Stimulated activated memory B cell treated with anti-CD40 and anti-IgM and Interleukin-4, amounts not matched to agents 10 μg/mL and 1 μg/mL and 100 μg/mL, for 72 hours (primary cell): ENCODE measurements at regions not wholly inside any gene's neighbourhood (a gene's known extent, or its start where the extent isn't known, plus 50 kb on each side); places are given as distances from the start of the nearest gene placed in this dataset.

ENCODE experiments used
- ATAC-seq: fragments of 150-1000 bp; cut with Tn5 transposase; 2 replicates; pipeline ENCODE4 v1.10.0; 2021
- H3K27ac Mint-ChIP-seq: one replicate; pipeline ENCODE4 v1.8.0; 2022; ENCODE audit warnings: mild to moderate bottlenecking, mixed read lengths
- H3K27me3 Mint-ChIP-seq: one replicate; pipeline ENCODE4 v1.8.0; 2022; ENCODE audit warnings: mixed read lengths
- H3K36me3 Mint-ChIP-seq: one replicate; pipeline ENCODE4 v1.8.0; 2022; ENCODE audit warnings: mixed read lengths
- H3K4me1 Mint-ChIP-seq: one replicate; pipeline ENCODE4 v1.8.0; 2022; ENCODE audit warnings: mixed read lengths
- H3K4me3 Mint-ChIP-seq: one replicate; pipeline ENCODE4 v1.8.0; 2022; ENCODE audit warnings: mild to moderate bottlenecking, moderate library complexity, mixed read lengths
- H3K9me3 Mint-ChIP-seq: one replicate; pipeline ENCODE4 v1.8.0; 2022; ENCODE audit warnings: mixed read lengths

DNA sequence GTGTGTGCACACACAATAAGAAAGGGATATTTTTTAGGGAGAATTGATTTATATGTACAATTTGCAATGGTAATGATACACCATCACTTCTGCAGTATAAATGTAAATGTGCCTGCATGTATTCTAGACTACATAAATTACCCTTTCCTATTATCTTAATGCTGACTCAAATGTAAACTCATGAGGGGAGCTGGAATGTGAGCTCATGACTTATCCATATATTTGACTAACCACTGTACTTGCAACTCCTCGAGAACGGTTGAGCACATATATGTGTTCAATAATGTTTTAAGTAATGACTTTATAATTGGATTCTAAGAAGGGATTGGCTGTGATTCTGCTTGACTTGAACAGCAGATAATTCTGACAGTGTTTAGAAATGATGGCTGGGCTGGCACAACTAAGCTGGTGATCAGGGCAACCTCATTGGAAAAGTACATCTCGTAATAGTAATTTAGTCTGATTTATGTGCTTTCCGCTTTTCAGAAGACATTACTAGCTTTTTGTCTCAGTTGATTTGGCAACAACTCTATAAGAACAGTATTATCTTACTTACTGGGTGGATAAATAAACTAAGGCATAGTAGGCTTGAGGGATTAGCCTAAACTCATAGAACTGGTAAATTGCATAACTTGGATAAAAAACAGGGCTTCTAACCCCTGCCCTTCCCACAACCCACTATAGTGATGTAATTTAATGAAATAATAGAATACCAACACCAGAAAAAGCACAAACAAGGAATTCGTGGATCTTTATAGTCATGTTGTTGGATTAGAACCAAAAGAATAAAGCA is 130.2 kb upstream of the SPEF2 start:
- no peak for ATAC-seq
- no peak overlapping the region for H3K27ac Mint-ChIP-seq

DNA sequence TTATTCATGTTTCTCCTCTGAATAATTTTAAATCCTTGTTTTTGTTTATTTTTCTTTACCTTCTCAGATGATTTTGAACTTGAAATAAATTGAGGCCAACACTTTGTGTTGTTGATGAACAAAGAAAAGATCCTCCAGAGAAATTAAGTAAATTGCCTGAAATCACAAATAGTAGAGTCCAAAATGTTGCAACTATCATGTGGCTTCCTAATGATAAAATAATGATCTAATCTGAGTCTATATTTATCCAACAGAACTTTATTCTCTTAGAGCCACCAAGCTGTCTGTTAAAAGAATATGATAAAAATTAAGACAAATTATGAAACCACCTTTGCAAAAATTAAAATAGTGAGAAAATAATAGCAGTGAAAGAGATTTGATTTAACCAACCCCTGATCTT is 132.2 kb upstream of the SPEF2 start:
- no peak for ATAC-seq

More for the DNA sequence above, 130.2 kb upstream of the SPEF2 start:
- no peaks in the 10 kb centered on the region for H3K4me1 Mint-ChIP-seq
- no peaks in the 10 kb centered on the region for H3K27me3 Mint-ChIP-seq
- no peaks in the 10 kb centered on the region for H3K36me3 Mint-ChIP-seq
- H3K4me3 Mint-ChIP-seq: no peak overlapping the region
- H3K9me3 Mint-ChIP-seq: no peaks in the 10 kb centered on the region

DNA sequence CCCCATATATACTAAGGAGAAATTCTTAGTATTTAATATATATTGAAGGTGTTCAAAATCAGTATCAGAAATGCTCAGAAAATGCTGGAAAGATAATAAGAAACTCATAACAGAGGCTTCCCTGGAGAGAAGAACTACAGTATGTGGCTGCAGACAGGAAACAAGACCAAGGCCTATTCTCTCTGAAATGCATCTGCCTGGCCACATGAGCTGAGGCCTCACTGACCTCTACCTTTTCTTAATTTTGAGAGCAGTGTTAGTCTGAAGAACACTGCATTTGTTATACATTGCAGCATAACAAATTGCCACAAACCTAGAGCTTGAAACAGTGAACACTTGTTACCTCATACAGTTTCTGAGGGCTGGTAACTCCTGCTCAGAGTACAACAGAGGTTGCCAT is 133.4 kb upstream of the SPEF2 start:
- Mint-ChIP-seq H3K36me3 (no peaks in the 10 kb centered on the region), H3K9me3 (no peaks in the 10 kb centered on the region)
- ATAC-seq: peak; percentile 50

More for the DNA sequence above, 132.2 kb upstream of the SPEF2 start:
- Mint-ChIP-seq H3K4me3 (no peak overlapping the region), H3K9me3 (no peaks in the 10 kb centered on the region), H3K36me3 (no peaks in the 10 kb centered on the region), H3K27ac (no peak overlapping the region), H3K27me3 (no peaks in the 10 kb centered on the region), H3K4me1 (no peaks in the 10 kb centered on the region)

DNA sequence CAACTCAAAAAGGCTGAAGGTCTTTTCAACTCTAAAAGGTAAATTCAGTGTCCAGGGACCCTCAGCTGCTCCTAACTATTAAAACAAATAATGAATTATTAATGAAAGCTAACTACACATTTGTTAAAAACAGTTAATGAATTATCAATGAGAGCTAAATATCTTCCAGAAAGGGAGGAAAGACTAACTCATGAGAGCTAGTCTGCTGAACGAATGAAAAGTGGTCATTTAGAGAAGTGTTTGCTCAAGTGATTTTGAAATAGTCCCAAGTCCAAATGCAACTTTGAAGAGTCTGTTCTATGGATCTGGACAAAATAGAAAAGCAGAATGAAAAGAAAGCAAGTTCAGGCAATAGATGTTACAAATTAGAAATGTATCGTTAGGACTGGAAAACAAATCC is 133.9 kb upstream of the SPEF2 start:
- peaks cover 6% of the 10 kb centered on the region for H3K4me1 Mint-ChIP-seq
- no peak overlapping the region for H3K27ac Mint-ChIP-seq
- H3K36me3 Mint-ChIP-seq: no peaks in the 10 kb centered on the region
- H3K9me3 Mint-ChIP-seq: no peaks in the 10 kb centered on the region
- no peak overlapping the region for H3K4me3 Mint-ChIP-seq
- no peaks in the 10 kb centered on the region for H3K27me3 Mint-ChIP-seq
- no peak for ATAC-seq

More for the DNA sequence above, 133.4 kb upstream of the SPEF2 start:
- no peak overlapping the region for H3K4me3 Mint-ChIP-seq
- no peaks in the 10 kb centered on the region for H3K27me3 Mint-ChIP-seq
- H3K4me1 Mint-ChIP-seq: peaks cover 3% of the 10 kb centered on the region
- no peak overlapping the region for H3K27ac Mint-ChIP-seq

DNA sequence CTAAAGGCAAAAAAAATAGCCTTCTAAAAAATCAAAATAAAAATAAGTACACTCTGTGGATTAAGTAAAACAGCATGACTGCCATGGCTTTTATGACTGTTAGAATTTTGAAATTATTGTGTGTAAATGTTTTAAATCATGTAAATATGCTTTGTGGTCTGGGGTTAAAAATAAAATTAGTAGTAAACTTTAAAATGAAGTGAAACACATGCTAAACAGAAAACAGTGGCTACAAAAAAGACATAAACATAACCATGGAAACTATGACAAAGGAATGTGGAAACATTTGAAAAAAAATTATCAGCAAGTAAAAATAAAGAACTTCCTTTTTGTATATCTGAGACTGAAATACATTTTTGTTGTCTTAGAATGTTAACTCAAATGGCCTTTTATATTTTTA is 134.5 kb upstream of the SPEF2 start:
- Mint-ChIP-seq H3K36me3 (no peaks in the 10 kb centered on the region), H3K27me3 (no peaks in the 10 kb centered on the region), H3K27ac (no peak overlapping the region), H3K4me1 (peaks cover 6% of the 10 kb centered on the region), H3K4me3 (no peak overlapping the region), H3K9me3 (no peaks in the 10 kb centered on the region)
- ATAC-seq: no peak

DNA sequence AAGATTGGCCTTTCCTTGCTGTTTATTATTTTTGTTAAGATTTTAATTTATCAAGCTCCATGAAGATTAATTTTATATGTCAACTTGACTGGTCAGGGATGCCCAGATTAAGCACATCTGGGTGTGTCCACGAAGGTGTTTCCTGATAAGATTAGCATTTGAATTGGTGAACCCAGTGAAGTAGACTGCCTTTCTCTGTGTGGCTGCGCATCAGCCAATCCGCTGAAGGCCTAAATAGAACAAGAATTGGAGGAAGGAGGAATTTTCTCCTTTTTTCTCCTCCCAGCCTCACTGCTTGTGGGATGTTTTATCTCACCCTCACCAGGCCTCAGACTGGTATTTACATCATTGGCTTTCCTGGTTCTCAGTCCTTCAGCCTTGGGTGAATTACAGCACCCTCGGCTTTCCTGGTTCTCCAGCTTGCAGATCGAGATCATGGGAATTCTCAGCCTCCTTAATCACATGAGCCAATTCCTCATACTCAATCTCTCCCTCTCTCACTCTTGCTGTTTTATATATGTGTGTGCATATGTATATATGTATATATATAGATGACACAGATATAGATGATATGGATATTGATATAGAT is 135.4 kb upstream of the SPEF2 start:
- H3K27me3 Mint-ChIP-seq: no peaks in the 10 kb centered on the region
- no peaks in the 10 kb centered on the region for H3K9me3 Mint-ChIP-seq
- H3K4me3 Mint-ChIP-seq: no peak overlapping the region
- H3K36me3 Mint-ChIP-seq: no peaks in the 10 kb centered on the region
- ATAC-seq: no peak
- peaks cover 6% of the 10 kb centered on the region for H3K4me1 Mint-ChIP-seq
- H3K27ac Mint-ChIP-seq: no peak overlapping the region

DNA sequence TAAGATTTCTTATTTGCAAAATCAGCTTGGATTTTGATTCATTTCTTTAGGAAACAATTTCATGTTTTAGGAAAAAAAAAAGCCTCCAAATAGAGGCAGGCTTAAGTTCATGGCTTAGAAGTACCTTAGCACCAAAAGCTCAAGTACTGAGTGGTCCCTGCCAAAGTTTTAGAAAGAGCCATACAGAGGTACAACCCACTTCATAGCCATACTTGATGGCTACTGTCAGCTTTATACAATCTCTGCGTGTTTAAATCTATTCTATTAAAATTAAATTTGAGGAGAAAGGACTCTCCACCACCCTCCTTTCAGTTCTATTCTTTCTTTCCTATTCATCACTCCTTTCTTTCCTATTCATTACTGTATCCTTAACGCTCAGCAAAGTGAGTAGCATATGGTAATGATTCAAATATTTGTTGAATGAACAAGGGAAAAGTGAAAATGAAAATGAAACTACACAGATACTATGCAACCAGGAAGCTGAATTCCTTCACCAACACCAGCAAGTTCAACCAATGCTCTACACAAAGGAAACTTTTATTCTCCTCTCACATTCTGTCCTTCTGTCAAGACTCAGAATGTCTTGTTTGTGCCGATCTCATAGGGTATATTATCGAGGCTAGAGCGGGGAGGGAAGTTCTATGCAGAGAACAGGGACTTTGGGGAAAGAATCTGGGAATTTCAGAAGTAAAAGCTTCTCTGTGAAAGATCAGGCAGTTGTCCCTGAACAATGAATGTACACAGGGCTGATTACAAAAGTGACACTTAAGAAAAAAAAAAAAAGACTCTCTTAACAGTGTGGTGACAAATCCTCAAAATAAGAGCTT is 138.6 kb upstream of the SPEF2 start:
- no peaks in the 10 kb centered on the region for H3K36me3 Mint-ChIP-seq
- H3K27me3 Mint-ChIP-seq: no peaks in the 10 kb centered on the region
- peak overlapping the region; percentile 73 for H3K27ac Mint-ChIP-seq

DNA sequence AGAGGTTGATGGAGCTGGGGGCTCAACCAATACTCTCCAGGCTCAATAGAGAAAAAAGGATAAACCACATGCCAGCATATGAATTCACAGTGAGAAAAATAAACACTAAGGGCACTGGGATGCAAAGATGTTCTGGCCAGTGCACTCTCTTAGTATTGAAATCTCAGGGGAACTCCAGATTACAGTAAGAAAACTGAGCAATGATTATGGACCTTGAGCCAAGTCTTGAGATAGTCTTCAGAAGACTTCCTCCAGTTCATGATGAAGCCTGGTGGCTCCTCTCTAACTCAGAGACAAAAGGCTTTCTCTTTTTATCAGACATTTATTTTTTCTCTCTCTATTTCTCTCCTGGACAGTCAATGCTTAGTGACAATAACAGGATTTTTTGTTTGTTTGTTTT is 139.8 kb upstream of the SPEF2 start:
- no peak for ATAC-seq
- no peaks in the 10 kb centered on the region for H3K27me3 Mint-ChIP-seq

More for the DNA sequence above, 138.6 kb upstream of the SPEF2 start:
- no peaks in the 10 kb centered on the region for H3K9me3 Mint-ChIP-seq
- peak overlapping the region; percentile 54 for H3K4me3 Mint-ChIP-seq
- peaks cover 6% of the 10 kb centered on the region for H3K4me1 Mint-ChIP-seq
- no peak for ATAC-seq

DNA sequence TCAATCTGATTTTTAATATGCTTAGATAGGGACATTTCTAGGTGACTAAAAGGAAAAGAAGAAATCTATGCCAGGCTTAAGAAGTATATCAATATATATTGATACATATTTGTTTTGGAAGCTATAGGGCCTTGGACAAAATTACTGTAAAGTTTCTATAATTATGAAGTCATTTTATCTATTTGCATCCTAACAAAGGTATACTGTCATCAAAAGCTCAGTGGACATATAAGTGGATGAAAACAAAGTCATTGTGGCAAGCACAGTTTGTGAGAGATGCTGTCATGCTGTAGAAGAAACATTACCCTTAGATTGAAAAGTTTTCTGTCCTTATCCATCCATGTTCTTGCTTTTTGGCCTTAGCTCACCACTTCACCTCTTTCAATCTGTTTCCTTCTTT is 140.3 kb upstream of the SPEF2 start:
- H3K27ac Mint-ChIP-seq: no peak overlapping the region
- ATAC-seq: no peak
- H3K4me3 Mint-ChIP-seq: no peak overlapping the region
- no peaks in the 10 kb centered on the region for H3K36me3 Mint-ChIP-seq
- H3K27me3 Mint-ChIP-seq: no peaks in the 10 kb centered on the region
- no peaks in the 10 kb centered on the region for H3K9me3 Mint-ChIP-seq
- H3K4me1 Mint-ChIP-seq: peaks cover 6% of the 10 kb centered on the region

More for the DNA sequence above, 139.8 kb upstream of the SPEF2 start:
- Mint-ChIP-seq H3K4me1 (peaks cover 6% of the 10 kb centered on the region), H3K27ac (no peak overlapping the region), H3K36me3 (no peaks in the 10 kb centered on the region), H3K4me3 (no peak overlapping the region), H3K9me3 (no peaks in the 10 kb centered on the region)

DNA sequence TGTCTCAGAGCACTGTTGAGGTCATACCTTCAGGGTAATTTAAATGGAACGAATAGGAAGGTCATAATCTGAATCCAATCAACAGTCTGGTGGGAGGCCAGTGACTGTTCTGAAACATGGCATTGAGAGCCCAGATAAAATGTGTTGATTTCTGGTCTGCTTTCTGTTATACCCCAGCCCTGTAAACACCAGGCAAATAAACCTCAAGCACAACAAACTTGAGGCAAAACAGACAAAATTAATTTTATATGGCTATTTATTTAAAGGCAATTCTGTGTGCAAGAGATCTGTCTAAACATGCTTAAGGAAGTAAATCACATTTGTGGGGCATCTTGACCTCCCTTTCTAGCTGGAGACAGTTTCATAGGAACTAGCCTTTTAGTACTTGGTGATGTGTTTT is 140.9 kb upstream of the SPEF2 start:
- Mint-ChIP-seq H3K27ac (no peak overlapping the region), H3K27me3 (no peaks in the 10 kb centered on the region), H3K4me3 (no peak overlapping the region), H3K9me3 (no peaks in the 10 kb centered on the region), H3K4me1 (peaks cover 6% of the 10 kb centered on the region), H3K36me3 (no peaks in the 10 kb centered on the region)
- ATAC-seq: no peak

DNA sequence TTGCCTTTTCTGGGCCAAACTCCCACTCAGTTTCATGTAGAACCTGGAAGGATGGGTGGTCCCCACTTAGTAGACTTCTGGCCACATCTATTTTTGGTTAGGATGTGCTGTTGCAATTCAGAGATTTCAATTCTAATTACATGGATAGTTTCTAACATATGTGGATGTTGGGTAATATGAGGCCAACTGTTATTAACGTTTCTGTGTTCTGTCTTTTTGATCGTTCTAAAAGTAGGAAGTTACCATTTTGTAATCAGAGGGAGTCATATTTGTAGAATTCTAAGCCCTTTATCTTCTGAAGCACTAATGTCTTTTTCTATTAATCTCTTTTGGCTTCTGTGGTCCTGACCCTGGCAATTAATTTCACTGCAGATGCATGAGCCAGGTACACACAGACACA is 141.6 kb upstream of the SPEF2 start:
- H3K9me3 Mint-ChIP-seq: no peaks in the 10 kb centered on the region
- ATAC-seq: no peak
- no peak overlapping the region for H3K27ac Mint-ChIP-seq
- peaks cover 6% of the 10 kb centered on the region for H3K4me1 Mint-ChIP-seq
- H3K36me3 Mint-ChIP-seq: no peaks in the 10 kb centered on the region
- no peaks in the 10 kb centered on the region for H3K27me3 Mint-ChIP-seq
- H3K4me3 Mint-ChIP-seq: no peak overlapping the region

DNA sequence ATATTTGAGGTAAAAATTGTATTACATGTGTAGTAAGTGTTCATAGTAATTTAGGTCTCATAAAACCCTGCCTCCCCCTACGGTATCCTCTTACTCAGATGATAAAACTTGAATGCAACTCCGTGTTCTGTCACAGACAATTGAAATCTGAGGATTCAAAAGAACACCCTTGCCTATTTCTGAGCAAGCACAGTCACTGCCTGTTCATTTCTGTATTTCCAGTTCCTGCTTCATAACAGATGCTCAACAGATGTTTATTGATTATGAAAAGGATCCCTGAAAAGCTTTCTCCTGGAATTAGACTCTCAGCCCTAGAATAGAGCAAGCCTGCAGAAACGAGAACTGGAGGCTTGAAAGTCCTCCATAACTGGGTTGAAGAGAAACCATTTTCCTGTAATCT is 144.1 kb upstream of the SPEF2 start:
- Mint-ChIP-seq H3K36me3 (no peaks in the 10 kb centered on the region), H3K4me3 (no peak overlapping the region), H3K27ac (no peak overlapping the region), H3K27me3 (no peaks in the 10 kb centered on the region), H3K4me1 (no peaks in the 10 kb centered on the region), H3K9me3 (no peaks in the 10 kb centered on the region)
- ATAC-seq: no peak

DNA sequence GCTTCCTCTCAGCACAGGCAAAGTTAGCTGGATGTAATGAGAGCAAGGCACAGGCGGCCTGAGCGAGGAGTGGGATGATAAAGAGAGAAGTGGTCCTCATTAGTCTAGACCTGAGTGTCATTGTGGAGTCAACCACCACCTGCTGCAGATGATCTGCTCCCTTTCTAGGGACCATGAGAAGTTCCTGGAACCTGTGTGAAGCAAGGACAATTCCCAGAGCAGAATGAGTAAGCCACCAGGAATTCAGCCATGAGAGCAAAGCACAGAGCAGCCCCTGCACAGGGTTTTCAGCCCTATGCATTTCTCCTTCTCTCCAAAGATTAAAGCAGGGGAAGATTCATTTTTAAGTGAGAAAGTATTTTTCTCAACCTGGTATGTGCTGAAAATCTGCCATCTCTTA is 146.8 kb upstream of the SPEF2 start:
- Mint-ChIP-seq H3K4me3 (no peak overlapping the region), H3K9me3 (no peaks in the 10 kb centered on the region), H3K27ac (no peak overlapping the region), H3K27me3 (no peaks in the 10 kb centered on the region), H3K4me1 (no peaks in the 10 kb centered on the region), H3K36me3 (no peaks in the 10 kb centered on the region)
- no peak for ATAC-seq

DNA sequence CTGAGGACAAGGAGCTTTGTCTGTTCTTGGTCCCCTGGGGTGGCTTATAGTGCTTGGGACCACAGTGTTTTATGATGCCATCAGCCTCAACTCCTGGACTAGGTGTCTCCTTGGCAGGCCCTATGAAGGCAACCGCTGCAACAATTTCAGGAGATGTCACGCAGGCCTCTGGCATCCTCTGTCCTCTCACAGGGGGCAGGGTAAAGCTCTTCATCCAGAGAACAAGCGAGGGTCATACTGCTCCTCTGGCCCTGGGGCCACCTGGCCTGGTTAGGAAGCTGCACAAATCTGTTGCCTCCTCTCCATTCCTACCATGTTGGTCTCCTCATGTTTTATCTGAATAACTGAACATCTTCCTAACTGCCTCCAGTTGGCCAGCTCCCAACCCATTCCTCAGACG is 148.9 kb upstream of the SPEF2 start:
- Mint-ChIP-seq H3K36me3 (no peaks in the 10 kb centered on the region), H3K4me3 (no peak overlapping the region), H3K27ac (no peak overlapping the region), H3K9me3 (no peaks in the 10 kb centered on the region), H3K4me1 (no peaks in the 10 kb centered on the region), H3K27me3 (no peaks in the 10 kb centered on the region)
- no peak for ATAC-seq

DNA sequence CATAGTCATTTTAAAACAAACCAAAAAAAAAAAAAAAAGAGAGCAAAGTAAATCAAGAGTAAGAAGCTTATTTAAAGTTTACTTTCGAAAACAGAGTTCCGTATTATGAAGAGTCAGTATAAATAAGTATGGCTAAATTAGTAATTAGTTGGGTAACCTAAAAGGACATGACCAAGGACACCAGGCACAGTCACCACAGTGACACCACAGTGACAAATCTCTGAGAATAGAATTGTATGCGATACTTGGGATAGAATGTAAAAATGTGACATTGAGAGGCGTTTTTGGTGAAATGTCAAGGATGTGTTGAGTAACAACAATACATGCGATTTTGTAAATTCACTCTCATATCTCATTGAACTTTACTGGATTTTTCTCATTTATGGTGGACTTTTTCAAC is 150.9 kb upstream of the SPEF2 start:
- Mint-ChIP-seq H3K27me3 (no peaks in the 10 kb centered on the region), H3K36me3 (no peaks in the 10 kb centered on the region), H3K27ac (no peak overlapping the region), H3K4me1 (no peaks in the 10 kb centered on the region), H3K4me3 (no peak overlapping the region), H3K9me3 (no peaks in the 10 kb centered on the region)
- no peak for ATAC-seq
